SKM-1 (cell line): ENCODE measurements at regions not wholly inside any gene's neighbourhood (a gene's known extent, or its start where the extent isn't known, plus 50 kb on each side); places are given as distances from the start of the nearest gene placed in this dataset.

Source experiments
- DNase-seq: peaks from one replicate; lab custom pipeline; 2025; ENCODE audit not compliant: unreplicated experiment; lab: John Stamatoyannopoulos, UW

DNA sequence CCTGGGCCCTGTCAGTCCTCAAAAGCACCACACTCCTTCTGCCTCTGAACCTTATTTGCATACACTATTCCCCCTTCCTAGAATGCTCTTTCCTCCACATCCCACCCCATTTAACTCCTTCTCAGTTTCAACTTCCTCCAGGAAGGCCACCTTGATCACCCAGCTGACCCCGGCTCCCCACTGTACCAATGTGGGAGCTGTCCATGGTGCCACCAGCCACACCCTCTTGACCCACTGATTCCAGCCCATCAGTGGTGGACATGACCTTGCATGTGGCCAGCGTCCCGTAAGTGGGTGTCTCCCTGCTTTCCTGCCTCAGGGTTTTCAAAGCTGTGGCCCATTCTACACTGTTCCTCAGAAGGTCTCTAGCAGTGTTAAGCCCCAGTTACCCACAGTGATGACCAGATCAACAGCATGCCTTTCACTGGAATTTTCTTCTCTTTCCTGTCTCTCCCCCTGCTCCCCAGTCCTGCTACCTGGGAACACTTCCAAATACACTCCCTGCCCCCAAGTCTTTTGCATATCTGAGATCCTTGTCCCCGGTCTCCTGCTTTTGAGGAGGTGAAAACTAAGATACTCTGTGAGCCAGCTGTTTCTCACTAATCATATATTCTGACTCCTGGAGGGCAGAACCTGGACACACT is 346.6 kb downstream of the MN1 start:
- DNase-seq: no peak

GRCh38 chr22:27455526-27455925 is 346.0 kb downstream of the MN1 start:
- DNase-seq: no peak

GRCh38 chr22:27456696-27457503 is 344.7 kb downstream of the MN1 start:
- DNase-seq: no peak

DNA sequence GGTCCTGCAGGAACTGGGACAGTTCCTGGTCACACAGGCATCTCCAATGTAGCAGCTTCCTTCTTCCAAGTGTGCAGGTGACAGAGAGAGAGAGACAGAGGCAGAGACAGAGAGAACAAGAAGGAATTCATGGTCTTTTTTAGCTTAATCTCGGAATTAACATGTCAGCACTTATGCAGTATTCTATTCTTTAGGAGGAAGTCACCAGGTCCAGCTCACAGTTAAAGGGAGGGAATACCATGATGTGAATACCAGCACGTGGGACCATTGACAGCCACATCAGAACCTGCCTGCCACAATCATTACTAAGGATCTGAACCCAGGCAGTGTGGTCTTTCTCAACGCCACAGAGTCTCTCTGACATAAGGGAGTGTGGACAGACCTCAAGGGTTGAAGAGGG is 341.6 kb downstream of the MN1 start:
- DNase-seq: no peak

GRCh38 chr22:27460591-27461347 is 340.8 kb downstream of the MN1 start:
- no peak for DNase-seq

DNA sequence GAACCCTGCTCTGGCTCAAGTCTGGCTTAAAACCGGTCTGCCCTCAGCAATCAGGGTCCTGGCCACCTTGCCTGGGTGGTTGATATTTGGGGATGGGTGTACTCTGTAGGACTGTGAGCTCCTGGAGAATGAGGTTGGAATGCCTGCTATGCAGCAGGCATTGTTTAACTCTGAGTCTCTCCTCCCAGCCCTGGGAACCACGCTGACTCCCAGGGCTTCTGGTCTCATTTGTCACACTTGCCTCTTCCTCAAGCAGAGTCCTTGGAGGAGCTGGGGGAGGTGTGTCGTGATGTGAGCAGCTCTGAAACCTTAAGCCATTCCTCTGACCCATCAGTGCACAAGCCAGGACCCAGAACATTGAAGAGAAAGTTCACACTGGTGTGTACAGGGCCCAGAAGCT is 340.1 kb downstream of the MN1 start:
- no peak for DNase-seq

GRCh38 chr22:27462190-27462589 is 339.4 kb downstream of the MN1 start:
- no peak for DNase-seq

DNA sequence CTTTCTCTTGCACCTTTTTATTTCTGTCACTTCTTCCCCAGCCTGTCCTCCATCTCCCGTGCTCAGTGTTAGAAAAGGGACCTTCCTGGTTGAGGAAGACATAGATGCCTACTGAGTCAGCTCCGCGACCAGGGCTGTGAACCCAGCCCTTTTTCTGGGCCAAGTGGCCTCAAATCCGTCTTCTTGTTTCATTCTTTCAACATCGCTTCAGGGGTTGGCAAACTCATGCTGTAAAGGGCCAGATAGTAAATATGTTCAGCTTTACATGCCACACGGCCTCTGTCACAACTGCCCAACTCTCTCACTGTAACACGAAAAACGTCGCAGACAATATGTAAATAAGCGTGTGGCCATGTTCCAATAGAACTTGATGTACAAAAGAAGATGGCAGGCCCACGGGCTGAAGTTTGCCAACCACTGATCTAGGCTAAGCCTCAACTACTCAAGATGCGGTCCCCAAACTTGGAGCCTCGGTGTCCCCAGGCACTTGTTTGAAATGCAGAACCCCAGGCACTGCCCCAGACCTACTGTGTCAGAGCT is 338.4 kb downstream of the MN1 start:
- no peak for DNase-seq

- DNase-seq: no peak
Observed at GRCh38 chr22:27466229-27466628, 335.3 kb downstream of the MN1 start.

GRCh38 chr22:27466778-27467438 is 334.6 kb downstream of the MN1 start:
- DNase-seq: no peak

DNA sequence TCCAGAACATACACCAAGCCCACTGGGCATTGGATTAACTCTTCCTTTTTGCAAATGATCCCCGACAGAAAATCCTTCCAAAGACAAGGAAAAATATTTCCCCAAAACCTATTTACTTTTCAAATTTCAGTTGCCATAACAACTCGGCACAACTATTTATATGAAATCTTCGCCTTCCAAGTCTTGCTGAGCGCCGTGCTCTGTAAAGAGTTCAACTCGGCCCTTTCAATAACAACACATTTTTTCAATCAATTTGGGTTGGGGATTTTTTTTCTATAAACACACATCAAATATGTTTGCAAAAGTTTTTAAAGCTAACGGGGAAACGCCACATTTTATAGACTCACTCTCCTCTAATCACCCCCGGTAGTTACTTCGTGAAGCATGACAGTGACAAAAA is 333.8 kb downstream of the MN1 start:
- no peak for DNase-seq

DNA sequence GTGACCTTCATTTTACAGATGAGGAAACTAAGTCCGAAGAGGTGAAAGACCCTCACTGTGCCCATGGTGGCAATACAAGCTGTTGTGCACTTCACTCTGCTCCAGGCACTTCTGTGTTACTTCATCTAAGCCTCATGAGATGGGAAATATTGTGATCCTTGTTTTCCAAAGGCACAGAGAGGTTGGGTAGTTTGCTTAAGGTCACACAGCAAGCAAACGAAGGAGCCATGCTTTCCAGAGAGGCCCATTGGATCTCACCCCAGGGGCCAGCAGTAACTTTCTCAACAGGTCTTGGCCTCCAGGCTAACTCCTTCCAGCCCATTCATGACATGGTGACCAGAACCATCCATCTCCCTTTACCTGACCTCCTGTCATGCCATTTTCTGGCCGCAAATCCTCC is 332.8 kb downstream of the MN1 start:
- no peak for DNase-seq

DNA sequence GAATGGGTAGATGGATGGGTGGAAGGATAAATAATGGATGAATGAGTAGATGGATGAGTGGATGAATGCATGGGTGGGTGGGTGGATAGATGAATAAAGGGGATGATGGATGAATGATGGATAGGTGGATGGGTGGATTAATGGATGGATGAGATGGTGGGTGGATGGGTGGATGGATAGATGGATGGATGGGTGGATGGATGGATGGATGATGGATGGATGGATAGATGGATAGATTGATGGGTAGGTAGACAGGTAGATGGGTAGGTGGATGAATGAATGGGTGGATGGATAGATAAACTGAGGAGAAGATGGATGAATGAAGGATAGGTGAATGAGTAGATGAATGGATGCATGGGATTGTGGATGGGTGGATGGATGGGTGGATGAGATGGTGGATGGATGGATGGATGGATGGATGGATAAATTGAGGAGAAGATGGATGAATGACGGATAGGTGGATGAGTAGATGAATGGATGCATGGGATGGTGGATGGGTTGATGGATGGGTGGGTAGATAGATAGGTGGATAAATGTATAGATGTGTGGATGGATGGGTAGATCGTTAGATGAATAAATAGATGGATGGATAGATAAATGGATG is 331.3 kb downstream of the MN1 start:
- DNase-seq: no peak

DNA sequence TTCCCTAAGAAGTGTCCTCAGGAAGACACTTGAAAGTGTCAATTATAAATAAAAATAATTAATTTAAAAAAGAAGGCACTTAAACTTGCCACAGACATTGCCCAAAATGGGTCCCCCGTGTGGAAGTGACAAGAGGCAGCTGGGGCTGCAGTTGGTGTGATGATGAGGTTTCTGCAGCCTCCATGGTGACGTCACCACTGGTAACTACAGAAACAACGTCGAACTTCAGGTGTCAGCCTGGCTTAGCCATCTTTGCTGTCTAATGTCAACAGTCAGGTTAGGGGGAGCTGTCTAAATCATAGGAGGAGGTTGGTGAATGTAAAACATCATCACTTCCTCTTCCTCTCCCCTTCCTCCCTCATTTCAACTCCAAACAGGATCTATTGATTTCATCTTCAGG is 328.6 kb downstream of the MN1 start:
- no peak for DNase-seq

DNA sequence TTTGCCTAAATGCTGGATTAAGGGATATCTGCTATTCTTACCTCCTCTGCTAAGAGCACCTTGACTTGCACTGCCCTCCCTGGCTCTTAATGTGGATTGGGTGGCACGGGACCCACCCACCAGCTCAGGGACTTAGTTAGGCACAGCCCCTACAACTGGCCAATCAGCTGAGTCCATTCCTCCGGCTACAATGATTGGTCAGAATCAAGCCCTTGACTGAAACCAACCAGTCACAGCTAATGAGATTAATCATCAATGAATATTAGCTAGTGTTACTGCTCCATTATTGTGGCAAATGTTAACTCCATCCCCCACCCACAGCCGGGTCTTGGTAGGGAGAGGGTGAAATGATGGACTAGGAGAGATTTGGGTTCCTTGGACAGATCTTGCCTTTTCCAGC is 328.0 kb downstream of the MN1 start:
- DNase-seq: no peak

GRCh38 chr22:27474112-27474571 is 327.4 kb downstream of the MN1 start:
- DNase-seq: no peak

GRCh38 chr22:27474711-27475547 is 326.6 kb downstream of the MN1 start:
- DNase-seq: no peak

DNA sequence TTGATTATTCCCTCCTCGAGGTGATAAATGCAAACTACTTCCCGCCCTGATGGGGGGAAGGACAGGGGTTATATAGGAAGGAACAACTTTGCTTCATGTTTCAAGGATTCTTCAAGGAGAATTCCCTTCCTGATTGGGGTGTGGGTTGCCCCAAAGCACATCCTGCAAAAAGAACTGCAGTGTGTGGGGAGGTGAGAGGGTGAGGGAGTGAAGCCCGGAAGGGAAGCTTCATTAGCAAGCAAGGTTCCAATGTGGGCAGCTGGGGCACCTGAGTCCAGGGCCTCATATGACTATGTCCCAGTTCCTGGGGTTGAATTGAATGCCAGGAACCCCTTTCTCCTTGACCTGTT is 326.0 kb downstream of the MN1 start:
- DNase-seq: no peak

GRCh38 chr22:27476318-27476717 is 325.2 kb downstream of the MN1 start:
- DNase-seq: no peak

- no peak for DNase-seq
Observed at GRCh38 chr22:27476729-27477128, 324.8 kb downstream of the MN1 start.
